CD4-positive, alpha-beta memory T cell (primary cell): ENCODE measurements at regions not wholly inside any gene's neighbourhood (a gene's known extent, or its start where the extent isn't known, plus 50 kb on each side); places are given as distances from the start of the nearest gene placed in this dataset.

ENCODE experiments used
- CTCF ChIA-PET: fragments of 350-600 bp; sonication (Branson Sonifier 250); formaldehyde crosslinking; loops from one replicate; lab custom pipeline; 2021; ENCODE audit warnings: inconsistent platforms; ENCODE audit not compliant: partially characterized antibody; lab: Charles Lee
- POLR2A ChIA-PET: fragments of 350-600 bp; sonication (Branson Sonifier 250); formaldehyde crosslinking; loops from one replicate; lab custom pipeline; 2021; ENCODE audit not compliant: partially characterized antibody; lab: Charles Lee
- DNase-seq, 5 donors: peaks; one replicate each; pipeline versions ENCODE4 v3.0.0 to v3.0.0-alpha.2; 2020 to 2022; ENCODE audit warnings: mixed read lengths in 1 of 5
- H3K27ac ChIP-seq: one replicate; pipeline ENCODE4 v1.7.0; 2013; ENCODE audit warnings: low read depth, low read length
- H3K27me3 ChIP-seq: 2 replicates; pipeline ENCODE4 v1.7.0; 2013; ENCODE audit warnings: mild to moderate bottlenecking, low read length, moderate library complexity; ENCODE audit not compliant: insufficient read depth
- H3K36me3 ChIP-seq: 2 replicates; pipeline ENCODE4 v1.7.0; 2013; ENCODE audit warnings: mild to moderate bottlenecking, low read length, moderate library complexity; ENCODE audit not compliant: insufficient read depth
- H3K4me1 ChIP-seq: 2 replicates; pipeline ENCODE4 v1.7.0; 2013; ENCODE audit warnings: mild to moderate bottlenecking, low read length, moderate library complexity; ENCODE audit not compliant: insufficient read depth
- H3K4me3 ChIP-seq, 2 donors: one replicate each; pipeline ENCODE4 v1.7.0; 2013; ENCODE audit warnings: low read length in 2 of 2, mild to moderate bottlenecking in 1 of 2
- H3K9me3 ChIP-seq, 2 donors: one replicate each; pipeline ENCODE4 v1.7.0; 2013; ENCODE audit warnings: low read length in 2 of 2, control low read depth in 1 of 2; ENCODE audit not compliant: control insufficient read depth in 1 of 2
- H3K27ac Mint-ChIP-seq, 7 donors: one replicate each; pipeline ENCODE4 v1.8.0; 2020 to 2021; ENCODE audit warnings: mixed read lengths in 7 of 7, mild to moderate bottlenecking in 6 of 7, inconsistent platforms in 3 of 7, moderate library complexity in 3 of 7
- H3K27me3 Mint-ChIP-seq, 2 donors: one replicate each; pipeline ENCODE4 v1.8.0; 2020 to 2021; ENCODE audit warnings: mixed read lengths in 2 of 2
- H3K36me3 Mint-ChIP-seq, 2 donors: one replicate each; pipeline ENCODE4 v1.8.0; 2020 to 2021; ENCODE audit warnings: mixed read lengths in 2 of 2, inconsistent platforms in 1 of 2, mild to moderate bottlenecking in 1 of 2
- H3K4me1 Mint-ChIP-seq, 4 donors: one replicate each; pipeline ENCODE4 v1.8.0; 2020 to 2021; ENCODE audit warnings: mixed read lengths in 4 of 4, mild to moderate bottlenecking in 1 of 4
- H3K4me3 Mint-ChIP-seq, 8 donors: one replicate each; pipeline ENCODE4 v1.8.0; 2020 to 2021; ENCODE audit warnings: mixed read lengths in 8 of 8, mild to moderate bottlenecking in 7 of 8, moderate library complexity in 6 of 8, inconsistent platforms in 3 of 8
- H3K9me3 Mint-ChIP-seq, 8 donors: one replicate each; pipeline ENCODE4 v1.8.0; 2020 to 2021; ENCODE audit warnings: mixed read lengths in 8 of 8, mild to moderate bottlenecking in 5 of 8, inconsistent platforms in 3 of 8, moderate library complexity in 1 of 8
- intact Hi-C: fragments of 100-400 bp; cut with micrococcal nuclease; formaldehyde crosslinking; loops from one replicate; pipeline ENCODE4 v1.15.1; 2023

GRCh38 chr4:120454788-120455187, 388.1 kb upstream of the MAD2L1 start:
- Histone ChIP-seq H3K9me3 (no peaks in the 10 kb centered on the region), H3K36me3 (no peaks in the 10 kb centered on the region), H3K4me3 (no peak overlapping the region), H3K27me3 (no peaks in the 10 kb centered on the region), H3K4me1 (no peaks in the 10 kb centered on the region), H3K27ac (no peak overlapping the region)
- Mint-ChIP-seq H3K4me3 (no peak overlapping the region), H3K27ac (no peak overlapping the region), H3K27me3 (peaks cover 0 to 2% of the 10 kb centered on the region in 2 donors), H3K4me1 (no peaks in the 10 kb centered on the region), H3K9me3 (peaks cover 0 to 4% (median 0%) of the 10 kb centered on the region in 8 donors), H3K36me3 (no peaks in the 10 kb centered on the region)
- ChIA-PET CTCF (no interaction called here), POLR2A (no interaction called here)
- intact Hi-C loops = no loop called here
- DNase-seq = no peak

GRCh38 chr4:120452536-120452935, 385.9 kb upstream of the MAD2L1 start:
- no peak overlapping the region for H3K4me3 ChIP-seq
- no peaks in the 10 kb centered on the region for H3K4me1 Mint-ChIP-seq
- POLR2A ChIA-PET = no interaction called here

GRCh38 chr4:120452001-120452400, 385.4 kb upstream of the MAD2L1 start:
- H3K9me3 ChIP-seq = no peaks in the 10 kb centered on the region
- H3K36me3 ChIP-seq = no peaks in the 10 kb centered on the region
- H3K4me3 ChIP-seq = no peak overlapping the region
- POLR2A ChIA-PET = no interaction called here
- H3K4me1 Mint-ChIP-seq = no peaks in the 10 kb centered on the region
- H3K27me3 Mint-ChIP-seq = peaks cover 0 to 3% of the 10 kb centered on the region in 2 donors
- H3K27me3 ChIP-seq = no peaks in the 10 kb centered on the region
- H3K9me3 Mint-ChIP-seq = peaks cover 0 to 2% (median 0%) of the 10 kb centered on the region in 8 donors
- intact Hi-C loops = no loop called here
- H3K27ac ChIP-seq = no peak overlapping the region
- CTCF ChIA-PET = no interaction called here
- no peak for DNase-seq
- H3K4me1 ChIP-seq = no peaks in the 10 kb centered on the region
- no peak overlapping the region for H3K4me3 Mint-ChIP-seq
- H3K36me3 Mint-ChIP-seq = no peaks in the 10 kb centered on the region
- H3K27ac Mint-ChIP-seq = no peak overlapping the region

More at GRCh38 chr4:120452536-120452935, 385.9 kb upstream of the MAD2L1 start:
- Mint-ChIP-seq H3K27ac (no peak overlapping the region), H3K4me3 (no peak overlapping the region), H3K27me3 (peaks cover 0 to 3% of the 10 kb centered on the region in 2 donors), H3K36me3 (no peaks in the 10 kb centered on the region), H3K9me3 (peaks cover 0 to 2% (median 0%) of the 10 kb centered on the region in 8 donors)
- Histone ChIP-seq H3K4me1 (no peaks in the 10 kb centered on the region), H3K27ac (no peak overlapping the region), H3K9me3 (no peaks in the 10 kb centered on the region), H3K27me3 (no peaks in the 10 kb centered on the region), H3K36me3 (no peaks in the 10 kb centered on the region)
- CTCF ChIA-PET = no interaction called here
- intact Hi-C loops = no loop called here
- no peak for DNase-seq

- Mint-ChIP-seq H3K4me1 (peaks cover 0 to 4% (median 3%) of the 10 kb centered on the region in 4 donors), H3K4me3 (no peak overlapping the region), H3K36me3 (no peaks in the 10 kb centered on the region), H3K27ac (no peak overlapping the region), H3K27me3 (peaks cover 0 to 3% of the 10 kb centered on the region in 2 donors), H3K9me3 (peaks cover 0 to 2% (median 0%) of the 10 kb centered on the region in 8 donors)
- CTCF ChIA-PET = no interaction called here
- DNase-seq = no peak
- Histone ChIP-seq H3K27me3 (no peaks in the 10 kb centered on the region), H3K9me3 (no peaks in the 10 kb centered on the region), H3K36me3 (no peaks in the 10 kb centered on the region), H3K4me1 (no peaks in the 10 kb centered on the region), H3K27ac (no peak overlapping the region), H3K4me3 (no peak overlapping the region)
- intact Hi-C loops = no loop called here
- POLR2A ChIA-PET = no interaction called here
Observed at GRCh38 chr4:120447774-120448173, 381.1 kb upstream of the MAD2L1 start.

GRCh38 chr4:120446051-120446567, 379.5 kb upstream of the MAD2L1 start:
- intact Hi-C loops = no loop called here
- Mint-ChIP-seq H3K27me3 (peaks cover 0 to 3% of the 10 kb centered on the region in 2 donors), H3K4me1 (peaks cover 0 to 4% (median 3%) of the 10 kb centered on the region in 4 donors), H3K4me3 (peak overlapping the region in 1 of 8 donors; percentile 45), H3K27ac (no peak overlapping the region), H3K36me3 (no peaks in the 10 kb centered on the region), H3K9me3 (peaks cover 0 to 2% (median 0%) of the 10 kb centered on the region in 8 donors)
- H3K4me3 ChIP-seq = no peak overlapping the region
- H3K4me1 ChIP-seq = no peaks in the 10 kb centered on the region
- CTCF ChIA-PET = no interaction called here
- H3K27me3 ChIP-seq = no peaks in the 10 kb centered on the region
- H3K9me3 ChIP-seq = no peaks in the 10 kb centered on the region
- POLR2A ChIA-PET = no interaction called here
- no peak overlapping the region for H3K27ac ChIP-seq
- no peaks in the 10 kb centered on the region for H3K36me3 ChIP-seq
- no peak for DNase-seq

GRCh38 chr4:120445186-120445585, 378.5 kb upstream of the MAD2L1 start:
- Mint-ChIP-seq H3K9me3 (no peaks in the 10 kb centered on the region), H3K36me3 (no peaks in the 10 kb centered on the region), H3K27me3 (peaks cover 0 to 2% of the 10 kb centered on the region in 2 donors), H3K4me3 (no peak overlapping the region), H3K4me1 (peaks cover 0 to 4% (median 3%) of the 10 kb centered on the region in 4 donors), H3K27ac (no peak overlapping the region)
- Histone ChIP-seq H3K27ac (no peak overlapping the region), H3K9me3 (no peaks in the 10 kb centered on the region), H3K4me3 (no peak overlapping the region), H3K36me3 (no peaks in the 10 kb centered on the region), H3K4me1 (no peaks in the 10 kb centered on the region), H3K27me3 (no peaks in the 10 kb centered on the region)
- ChIA-PET POLR2A (no interaction called here), CTCF (no interaction called here)
- no peak for DNase-seq
- intact Hi-C loops = no loop called here

- DNase-seq = no peak
- intact Hi-C loops = no loop called here
- Histone ChIP-seq H3K36me3 (no peaks in the 10 kb centered on the region), H3K9me3 (no peaks in the 10 kb centered on the region), H3K27me3 (no peaks in the 10 kb centered on the region), H3K4me3 (no peak overlapping the region), H3K27ac (no peak overlapping the region), H3K4me1 (no peaks in the 10 kb centered on the region)
- Mint-ChIP-seq H3K4me1 (peaks cover 0 to 4% (median 3%) of the 10 kb centered on the region in 4 donors), H3K4me3 (no peak overlapping the region), H3K9me3 (no peaks in the 10 kb centered on the region), H3K36me3 (no peaks in the 10 kb centered on the region), H3K27ac (no peak overlapping the region), H3K27me3 (no peaks in the 10 kb centered on the region)
- CTCF ChIA-PET = no interaction called here
- POLR2A ChIA-PET = no interaction called here
Observed at GRCh38 chr4:120443116-120443515, 376.5 kb upstream of the MAD2L1 start.
